NCI-H748 (cell line): ENCODE measurements at regions not wholly inside any gene's neighbourhood (a gene's known extent, or its start where the extent isn't known, plus 50 kb on each side); places are given as distances from the start of the nearest gene placed in this dataset.

Experiments used
- DNase-seq: peaks from one replicate; lab custom pipeline; 2025; ENCODE audit not compliant: unreplicated experiment; lab: John Stamatoyannopoulos, UW

DNA sequence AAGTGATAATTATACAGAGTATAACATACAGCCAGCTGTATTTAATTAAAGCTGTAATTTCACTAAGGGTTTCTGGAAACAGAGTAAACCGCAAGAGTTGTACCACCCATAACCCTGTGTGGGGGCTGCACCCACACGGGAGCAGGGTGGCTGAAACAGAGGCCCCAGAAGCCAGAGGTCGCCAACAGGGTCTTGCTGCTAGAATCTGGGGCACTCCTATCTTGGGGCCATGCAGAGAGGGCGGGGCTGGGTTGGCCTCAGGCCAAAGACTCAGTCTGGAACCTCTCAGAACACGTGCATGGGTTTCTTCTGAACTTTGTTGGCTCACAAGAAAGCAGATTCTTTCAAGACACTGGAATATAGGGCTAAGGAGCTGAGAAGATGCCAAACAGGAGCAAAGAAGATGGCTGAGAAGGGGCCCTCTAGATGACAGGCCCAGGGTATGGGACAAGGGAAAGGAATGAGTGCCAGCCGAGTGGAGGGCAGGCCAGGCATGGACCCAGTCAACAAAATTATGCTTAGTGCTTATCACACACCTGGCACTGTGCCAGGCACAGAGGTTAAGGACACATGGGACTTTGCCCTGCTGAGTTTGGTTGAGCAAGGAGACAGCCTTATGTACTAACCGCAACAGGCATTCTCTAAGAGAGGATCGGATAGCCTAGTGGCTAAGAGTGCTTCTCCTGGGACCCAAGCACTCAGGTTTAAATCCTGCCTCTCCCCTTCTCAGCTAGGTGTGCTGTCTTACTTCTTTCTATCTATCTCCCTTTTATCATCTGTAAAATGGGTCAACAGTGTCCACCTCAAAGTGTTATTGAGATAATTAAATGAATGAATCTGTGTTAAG lies 96.6 kb upstream of the FOXP4 start:
- DNase-seq, result peak; percentile 89

DNA sequence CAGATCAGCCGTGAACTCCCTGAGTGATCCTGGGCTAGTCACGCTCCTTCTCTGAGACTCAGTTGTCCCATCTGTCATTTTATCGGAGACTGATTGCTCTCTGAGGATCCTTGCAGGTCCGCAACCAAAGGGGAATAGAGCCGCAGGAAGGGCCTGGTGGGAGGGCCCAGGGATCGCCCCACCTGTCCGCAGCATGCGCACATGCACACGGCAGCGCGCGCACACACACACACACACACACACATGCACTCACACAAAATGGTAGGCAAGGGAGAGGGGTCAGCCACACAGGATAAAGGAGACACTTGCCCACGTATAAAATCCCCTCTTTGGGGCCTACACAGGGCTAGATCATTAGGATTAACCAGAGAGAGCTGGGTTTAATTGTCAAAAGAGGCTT lies 95.6 kb upstream of the FOXP4 start:
- no peak for DNase-seq

- no peak for DNase-seq
Observed at GRCh38 chr6:41451039-41451438, 95.1 kb upstream of the FOXP4 start.

- no peak for DNase-seq
Observed at GRCh38 chr6:41451515-41452163, 94.5 kb upstream of the FOXP4 start.

DNA sequence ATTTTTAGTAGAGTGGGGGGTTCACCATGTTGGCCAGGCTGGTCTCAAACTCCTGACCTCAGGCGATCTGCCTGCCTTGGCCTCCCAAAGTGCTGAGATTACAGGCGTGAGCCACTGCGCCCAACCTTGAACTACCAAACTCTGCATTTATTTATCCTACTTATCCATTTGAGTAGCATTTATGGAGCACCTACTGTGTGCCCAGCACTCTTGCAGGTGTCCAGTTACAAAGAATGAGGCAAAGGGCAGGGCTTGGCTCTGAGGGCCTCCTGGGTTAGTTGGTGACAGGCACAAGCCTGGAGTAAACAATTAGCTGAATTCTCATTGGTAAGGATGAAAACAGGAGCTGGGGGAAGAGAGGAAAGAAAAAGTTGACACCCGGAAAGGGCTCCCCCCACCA lies 93.4 kb upstream of the FOXP4 start:
- DNase-seq, result no peak

- no peak for DNase-seq
Observed at GRCh38 chr6:41453244-41453643, 92.9 kb upstream of the FOXP4 start.

DNA sequence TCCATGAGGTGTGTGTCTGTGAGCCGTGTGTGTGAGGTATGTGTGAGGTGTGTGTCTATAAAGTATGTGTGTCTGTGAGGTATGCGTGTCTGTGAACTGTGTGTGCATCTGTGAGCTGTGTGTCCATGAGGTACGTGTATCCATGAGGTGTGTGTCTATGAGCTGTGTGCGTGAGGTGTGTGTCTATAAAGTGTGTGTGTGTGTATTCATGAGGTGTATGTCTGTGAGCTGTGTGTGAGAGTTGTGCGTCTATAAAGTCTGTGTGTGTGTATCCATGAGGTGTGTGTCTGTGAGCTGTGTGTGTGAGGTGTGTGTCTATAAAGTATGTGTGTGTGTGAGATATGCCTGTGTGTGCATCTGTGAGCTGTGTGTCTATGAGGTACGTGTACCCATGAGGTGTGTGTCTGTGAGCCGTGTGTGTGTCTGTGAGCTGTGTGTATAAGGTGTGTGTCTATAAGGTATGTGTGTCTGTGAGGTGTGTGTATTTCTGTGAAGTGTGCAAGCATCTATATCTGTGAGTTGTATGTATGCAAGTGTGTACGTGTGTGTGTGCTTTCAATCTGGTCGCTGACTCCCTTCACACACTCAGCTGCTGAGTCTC lies 91.9 kb upstream of the FOXP4 start:
- no peak for DNase-seq

GRCh38 chr6:41455410-41455809 lies 90.8 kb upstream of the FOXP4 start:
- no peak for DNase-seq

DNA sequence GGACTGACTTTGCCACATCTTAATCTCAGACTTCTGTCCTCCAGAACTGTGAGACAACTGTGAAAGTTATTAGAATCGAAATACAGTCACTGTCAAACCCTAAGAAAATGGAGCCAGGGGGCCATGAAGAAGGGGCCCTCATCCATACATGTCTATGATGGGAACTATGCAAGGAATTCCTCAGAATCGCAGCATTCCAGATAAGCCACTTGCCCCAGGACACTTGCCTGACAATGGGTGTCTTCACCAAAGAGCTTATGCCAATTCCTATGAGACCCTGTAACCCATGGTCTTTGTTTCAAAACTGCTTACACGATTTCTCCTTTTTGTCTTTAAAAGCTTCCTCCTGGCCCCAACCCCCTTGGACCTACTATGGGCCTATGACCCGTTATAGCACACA lies 90.4 kb upstream of the FOXP4 start:
- no peak for DNase-seq

DNA sequence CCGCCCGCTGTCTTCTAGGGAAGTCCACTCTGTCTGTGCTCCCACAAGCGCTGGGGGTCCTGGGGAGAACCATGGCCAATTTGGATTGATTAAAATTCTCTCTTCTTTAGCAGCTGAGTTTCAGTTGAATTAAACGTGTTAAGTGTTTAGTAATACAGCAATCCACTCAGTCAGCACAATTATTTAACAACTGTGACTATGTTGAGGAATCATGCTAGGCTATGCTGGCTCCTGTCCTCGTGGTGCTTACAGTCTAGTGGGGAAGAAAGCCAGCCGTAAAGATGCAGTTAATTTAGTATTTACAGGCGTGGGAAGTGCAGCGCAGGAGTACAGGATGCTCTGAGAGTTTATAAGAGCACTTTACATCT lies 88.9 kb upstream of the FOXP4 start:
- DNase-seq, result no peak

- DNase-seq, result no peak
Observed at GRCh38 chr6:41459738-41460137, 86.4 kb upstream of the FOXP4 start.

- DNase-seq, result no peak
Observed at GRCh38 chr6:41460742-41461336, 85.3 kb upstream of the FOXP4 start.

DNA sequence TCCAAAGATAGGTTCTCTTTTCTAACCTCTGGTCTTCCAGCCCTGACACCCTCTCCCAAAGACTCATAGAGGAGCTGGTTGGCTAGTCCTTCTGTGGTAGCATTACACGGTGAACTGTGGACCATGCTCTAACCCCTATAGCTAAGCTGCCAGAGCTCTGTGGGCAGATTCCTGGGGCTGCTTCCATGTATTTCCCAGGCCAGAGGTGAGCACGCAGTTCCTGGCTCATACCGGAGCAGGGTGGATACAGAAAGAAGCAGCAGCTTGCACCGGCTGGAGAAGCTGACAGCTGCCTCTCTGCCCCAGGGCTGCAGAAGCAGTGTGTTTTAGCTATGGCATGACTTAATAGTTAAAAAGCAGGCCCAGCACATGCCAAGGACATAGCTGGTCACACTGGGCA lies 84.1 kb upstream of the FOXP4 start:
- DNase-seq, result no peak

DNA sequence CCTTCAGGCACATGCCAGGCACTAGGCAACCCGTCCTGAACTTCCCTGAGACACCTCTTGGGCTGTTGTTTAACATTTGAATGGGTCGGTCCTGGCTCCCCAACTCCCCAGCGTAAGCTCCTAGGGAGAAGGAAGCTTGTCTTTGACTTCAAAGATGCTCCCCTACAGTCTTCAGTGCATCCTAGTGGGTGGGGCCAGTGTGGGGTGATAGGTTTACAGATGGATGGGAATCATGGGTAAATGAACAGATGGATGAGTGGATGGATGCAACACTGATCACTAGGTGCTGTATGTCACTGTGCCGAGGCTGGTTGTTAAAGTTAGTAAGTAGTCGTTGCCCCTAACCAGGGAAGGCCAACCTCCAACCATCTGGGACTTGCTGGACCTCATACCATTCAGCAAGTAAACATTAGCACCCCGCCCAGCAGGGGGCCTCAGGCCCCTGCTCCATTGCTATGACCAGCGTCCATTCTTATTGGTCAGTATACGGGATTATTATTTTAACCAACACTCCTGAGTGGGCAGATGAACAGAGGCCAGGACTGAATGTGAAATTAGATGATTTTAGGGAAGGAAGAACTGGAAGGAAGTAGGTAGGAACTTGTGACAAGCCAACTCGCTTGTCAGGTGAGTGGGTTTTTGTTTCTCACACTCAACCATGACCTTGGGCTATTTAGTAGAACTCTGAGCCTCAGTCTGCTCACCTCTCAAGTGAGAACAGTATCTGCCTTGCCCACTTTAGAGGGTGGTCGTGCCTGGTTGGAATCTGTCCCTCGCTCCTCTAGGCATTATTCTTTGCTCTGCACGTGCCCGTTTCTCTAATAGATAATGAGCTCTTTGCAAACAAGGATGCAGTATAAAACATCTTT lies 82.9 kb upstream of the FOXP4 start:
- DNase-seq, result no peak

- no peak for DNase-seq
Observed at GRCh38 chr6:41464019-41464418, 82.2 kb upstream of the FOXP4 start.

GRCh38 chr6:41464481-41464880 lies 81.7 kb upstream of the FOXP4 start:
- no peak for DNase-seq

- DNase-seq, result no peak
Observed at GRCh38 chr6:41466437-41466990, 79.7 kb upstream of the FOXP4 start.

DNA sequence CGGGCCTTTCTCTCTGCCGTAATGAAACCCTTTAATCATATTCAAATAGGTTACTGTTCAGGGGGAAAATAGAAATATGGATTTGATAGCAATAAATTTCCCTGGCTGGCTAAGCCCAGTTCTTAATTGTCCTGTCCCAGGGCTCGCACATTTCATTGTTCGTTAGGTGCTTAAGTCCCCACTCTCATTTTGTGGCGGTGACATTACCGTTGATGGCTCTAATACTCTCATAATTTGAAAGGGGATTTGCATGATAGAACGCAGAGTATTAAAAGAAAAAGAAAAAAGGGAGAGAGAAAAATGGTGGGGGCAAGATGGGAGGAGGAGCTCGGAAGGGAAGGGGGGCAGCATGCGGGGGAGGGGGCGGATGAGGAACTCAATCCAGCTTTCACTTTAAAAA lies 79.1 kb upstream of the FOXP4 start:
- no peak for DNase-seq

- DNase-seq, result no peak
Observed at GRCh38 chr6:41467627-41468404, 78.4 kb upstream of the FOXP4 start.
